HG03378 (cell line): ENCODE measurements at regions not wholly inside any gene's neighbourhood (a gene's known extent, or its start where the extent isn't known, plus 50 kb on each side); places are given as distances from the start of the nearest gene placed in this dataset.

Experiments
- ATAC-seq: cut with Tn5 transposase; IDR thresholded peaks from one replicate; pipeline ENCODE4 v1.9.1; 2021; ENCODE audit warnings: mild to moderate bottlenecking, moderate library complexity; ENCODE audit not compliant: unreplicated experiment

DNA sequence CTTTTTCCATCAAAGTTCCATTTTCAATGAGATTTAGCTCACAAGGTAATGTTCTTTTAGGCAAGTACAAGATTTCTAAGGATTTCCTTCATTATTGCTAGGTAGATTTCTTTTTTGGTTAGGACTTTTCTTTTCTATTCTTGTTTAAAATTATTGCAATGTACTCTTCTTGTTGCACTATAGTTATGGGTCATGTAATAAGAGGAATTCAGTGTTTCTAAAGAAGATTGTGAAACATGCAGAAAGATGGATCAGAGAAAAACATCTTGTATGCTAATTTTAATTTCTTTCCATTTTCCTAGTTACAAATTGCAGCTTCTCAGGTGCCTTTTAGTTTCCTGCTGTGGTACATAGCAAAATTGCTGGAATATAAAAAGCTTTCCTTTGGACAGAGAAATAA, 56.1 kb downstream of the BTG1 start:
- ATAC-seq = no peak

DNA sequence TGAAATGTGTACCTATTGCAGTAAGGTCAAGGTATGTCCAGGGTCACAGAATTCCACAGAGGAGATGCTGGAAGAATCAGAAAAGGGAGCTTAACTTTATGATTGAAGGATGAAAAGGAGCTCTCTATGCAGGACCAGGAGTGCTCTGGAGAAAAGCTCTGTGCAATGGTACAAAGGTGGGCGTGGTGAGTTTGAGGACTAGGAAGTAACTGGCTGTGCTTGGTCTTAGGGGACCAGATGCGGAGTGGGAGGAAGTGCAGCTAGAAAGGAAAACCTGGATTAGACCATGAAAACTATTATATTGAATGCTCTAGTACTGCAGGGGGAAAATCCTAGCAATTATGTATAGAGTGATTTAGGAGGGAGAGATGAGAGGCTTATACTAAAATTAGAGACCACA, 56.8 kb downstream of the BTG1 start:
- no peak for ATAC-seq

DNA sequence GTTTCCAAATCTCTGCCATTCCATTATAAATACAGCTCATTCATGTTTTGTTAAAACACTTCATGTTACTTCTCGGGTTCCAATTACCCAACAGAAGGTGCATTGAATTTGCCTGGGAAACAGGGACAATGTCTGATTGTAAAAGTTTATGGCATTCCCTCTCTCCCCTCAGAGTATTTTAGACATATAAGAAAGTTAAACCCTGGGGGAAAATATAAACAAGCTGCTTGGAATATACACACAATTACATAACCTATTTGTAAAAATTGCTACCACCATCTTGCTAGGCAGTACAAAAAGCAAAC, 60.0 kb downstream of the BTG1 start:
- ATAC-seq = no peak

DNA sequence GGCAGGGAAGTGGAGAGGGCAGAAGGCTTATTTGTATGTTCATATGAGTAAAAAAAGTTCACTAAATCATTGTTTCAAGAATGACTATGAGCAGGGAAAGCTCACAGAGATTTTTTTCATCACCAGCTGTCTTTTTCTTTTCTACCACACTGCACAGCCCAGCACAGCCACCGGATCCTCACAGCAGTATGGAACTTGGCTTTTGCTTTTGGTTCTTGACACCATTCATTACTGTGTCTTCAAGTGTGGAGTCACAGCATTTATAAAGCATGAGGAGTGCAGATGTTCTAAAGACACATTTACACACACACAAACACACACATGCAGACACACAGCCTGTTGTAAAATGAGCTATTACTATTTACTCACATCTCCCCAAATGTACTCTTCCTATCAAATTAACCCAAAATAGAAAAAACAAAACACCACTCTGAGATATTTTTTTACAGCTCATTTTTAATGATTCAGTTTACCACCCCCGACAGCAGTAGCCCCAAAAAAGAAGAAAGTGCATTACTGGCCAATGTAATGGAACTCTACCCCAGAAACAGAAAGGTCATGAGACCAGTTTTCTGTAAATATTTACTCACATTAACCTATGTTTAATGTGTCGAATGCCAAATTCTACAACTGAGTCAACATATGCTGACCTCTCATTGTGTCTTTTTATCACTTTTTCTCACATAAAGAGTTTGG, 60.5 kb downstream of the BTG1 start:
- ATAC-seq = no peak

DNA sequence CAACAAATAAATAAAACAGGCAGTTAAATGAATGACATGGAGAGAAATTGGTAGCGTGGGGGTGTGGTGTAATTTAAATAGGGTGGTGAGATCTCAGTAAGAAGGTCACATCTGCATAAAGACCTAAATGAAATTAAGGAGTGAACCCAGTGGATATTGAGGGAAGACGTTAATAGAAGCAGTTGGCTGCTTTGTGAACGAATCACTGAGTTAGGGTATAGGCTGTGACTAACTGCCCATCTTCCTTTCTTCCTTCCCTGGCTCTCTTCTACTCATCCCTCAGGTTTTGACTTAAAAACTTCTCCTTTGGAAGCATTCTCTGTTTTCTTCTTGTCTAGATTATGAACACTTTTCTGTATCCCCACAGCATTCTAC, 64.7 kb downstream of the BTG1 start:
- no peak for ATAC-seq

DNA sequence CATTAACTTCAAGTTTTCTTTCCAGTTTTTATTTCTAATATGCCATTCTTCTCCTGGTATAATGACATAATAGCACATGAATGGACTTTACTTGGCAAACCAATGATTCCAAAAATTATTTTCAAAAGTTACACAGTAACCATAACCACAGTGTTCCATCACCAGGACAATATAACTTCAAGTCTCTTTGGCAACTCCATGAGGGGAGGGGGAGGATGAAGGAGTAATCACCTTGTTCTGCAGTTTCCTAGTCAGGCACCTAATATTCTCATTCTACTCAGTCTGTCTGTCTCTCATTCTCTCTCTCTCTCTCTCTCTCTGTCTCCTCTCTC, 66.6 kb downstream of the BTG1 start:
- no peak for ATAC-seq

DNA sequence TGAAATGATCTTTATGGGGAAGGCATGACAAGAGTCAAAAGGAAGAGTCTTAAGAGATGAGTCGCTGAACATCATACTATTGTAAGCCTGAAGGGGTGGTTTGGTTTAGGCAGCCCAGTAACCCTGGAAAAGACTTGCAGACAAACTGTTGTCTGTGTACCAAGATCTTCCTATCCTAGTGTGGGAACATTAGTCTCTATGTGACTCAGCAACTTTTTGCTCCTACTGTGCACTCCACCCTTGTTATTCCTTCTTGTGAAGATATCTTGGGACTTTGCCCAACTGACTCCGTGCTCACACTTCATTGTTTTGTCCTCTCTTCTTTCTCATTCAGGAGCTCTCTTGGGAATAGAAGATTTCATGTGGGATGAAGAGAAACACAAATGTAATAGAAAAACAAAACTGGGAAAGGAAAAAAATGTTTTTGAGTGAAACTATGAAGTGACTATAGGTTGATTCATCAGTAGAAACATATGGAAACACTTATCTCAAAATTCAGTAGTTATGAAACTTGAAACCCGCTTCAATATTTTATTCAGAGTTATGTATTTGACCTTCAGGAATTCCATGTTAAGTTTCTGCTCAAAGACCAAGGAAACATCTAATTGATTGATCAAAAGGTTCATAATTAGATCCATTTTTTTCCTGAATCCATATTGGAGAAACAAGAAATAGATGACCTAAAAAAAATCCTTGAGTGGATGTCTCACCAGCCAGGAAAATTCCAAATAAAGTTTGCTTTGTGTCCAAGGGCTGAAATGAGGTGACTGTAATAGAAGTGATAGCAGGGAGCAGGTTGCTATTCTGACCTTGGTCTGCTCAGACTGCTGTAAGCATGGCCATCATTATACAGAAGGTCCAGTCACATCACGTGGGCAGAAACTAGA, 67.2 kb downstream of the BTG1 start:
- no peak for ATAC-seq

- ATAC-seq = no peak
Measured at GRCh38 chr12:92077530-92077929, 68.1 kb downstream of the BTG1 start.

DNA sequence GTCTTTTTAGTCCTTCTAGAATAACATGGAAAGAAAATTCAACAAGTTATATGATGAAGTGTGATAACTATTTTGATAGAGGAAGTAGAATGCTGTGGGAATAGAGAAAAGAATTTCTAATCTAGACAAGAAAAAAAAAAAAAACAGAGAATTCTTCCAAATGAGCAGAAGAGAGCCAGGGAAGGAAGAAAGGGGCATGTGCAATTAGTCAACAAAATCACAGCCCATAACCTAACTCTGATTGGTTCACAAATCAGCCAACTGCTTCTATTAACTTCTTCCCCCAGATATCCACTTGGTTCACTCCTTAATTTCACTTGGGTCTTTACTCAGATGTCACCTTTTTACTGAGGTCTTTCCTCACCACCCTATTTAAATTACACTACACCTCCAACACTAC, 69.5 kb downstream of the BTG1 start:
- ATAC-seq = no peak

DNA sequence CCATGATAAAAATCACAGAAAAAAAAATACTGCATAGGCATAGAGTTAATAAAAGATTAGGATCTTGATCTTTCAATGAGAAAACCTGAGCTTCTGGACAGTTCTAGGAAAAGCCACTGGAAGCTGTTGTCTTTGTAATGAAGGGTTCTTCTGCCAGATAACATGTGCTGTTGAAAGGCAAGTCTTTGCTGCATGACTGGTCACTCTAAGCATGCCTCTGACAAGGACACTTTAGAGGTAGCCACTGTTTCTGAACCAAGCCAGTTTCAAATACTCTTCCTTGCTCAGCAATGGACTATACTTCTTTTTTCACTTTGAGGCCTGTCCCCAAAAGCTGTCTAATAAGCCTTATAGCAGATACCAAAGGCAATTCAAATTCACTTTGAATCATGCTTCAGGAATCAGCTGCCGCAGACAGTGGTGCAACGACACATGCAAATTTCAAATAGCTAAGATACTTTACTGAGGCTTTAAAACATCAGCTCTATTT, 70.2 kb downstream of the BTG1 start:
- ATAC-seq = no peak

DNA sequence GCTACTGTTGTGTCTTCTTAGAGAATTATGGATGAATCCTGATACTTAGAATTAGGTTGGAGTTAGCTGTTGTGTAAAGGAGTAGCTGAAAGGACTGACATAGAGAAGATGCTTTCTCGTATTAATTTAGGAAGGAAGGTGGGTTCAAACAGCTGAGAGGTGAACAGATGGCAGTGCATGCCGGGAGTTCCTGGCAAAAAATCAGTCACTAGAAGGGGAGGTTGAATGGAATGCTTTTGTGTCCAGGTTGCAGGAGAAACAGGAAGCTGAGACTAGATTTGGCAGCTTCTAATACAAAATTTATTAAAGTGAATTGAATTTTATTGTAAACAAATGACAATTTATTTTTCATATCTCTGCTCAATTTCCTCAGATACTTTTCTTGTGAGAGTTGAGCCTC, 70.8 kb downstream of the BTG1 start:
- no peak for ATAC-seq

GRCh38 chr12:92073094-92073493, 72.6 kb downstream of the BTG1 start:
- ATAC-seq = no peak

DNA sequence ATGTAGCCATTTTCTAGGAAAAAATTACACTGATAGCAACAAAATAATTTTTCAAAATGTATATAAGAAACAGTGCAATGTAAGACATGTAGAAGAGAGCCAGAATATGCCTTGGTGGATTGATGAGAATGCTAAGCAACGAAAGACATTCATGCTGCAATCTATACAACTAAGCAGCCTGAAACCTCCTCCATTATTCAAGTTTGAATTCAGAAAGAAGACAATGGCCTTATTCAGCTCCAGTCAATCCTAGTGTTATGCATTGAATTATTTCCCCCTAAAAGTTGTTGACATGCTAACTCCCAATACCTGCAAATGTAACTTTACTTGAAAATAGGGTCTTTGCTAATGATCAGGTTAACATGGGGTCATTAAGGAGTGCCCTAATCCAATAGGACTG, 73.5 kb downstream of the BTG1 start:
- no peak for ATAC-seq

DNA sequence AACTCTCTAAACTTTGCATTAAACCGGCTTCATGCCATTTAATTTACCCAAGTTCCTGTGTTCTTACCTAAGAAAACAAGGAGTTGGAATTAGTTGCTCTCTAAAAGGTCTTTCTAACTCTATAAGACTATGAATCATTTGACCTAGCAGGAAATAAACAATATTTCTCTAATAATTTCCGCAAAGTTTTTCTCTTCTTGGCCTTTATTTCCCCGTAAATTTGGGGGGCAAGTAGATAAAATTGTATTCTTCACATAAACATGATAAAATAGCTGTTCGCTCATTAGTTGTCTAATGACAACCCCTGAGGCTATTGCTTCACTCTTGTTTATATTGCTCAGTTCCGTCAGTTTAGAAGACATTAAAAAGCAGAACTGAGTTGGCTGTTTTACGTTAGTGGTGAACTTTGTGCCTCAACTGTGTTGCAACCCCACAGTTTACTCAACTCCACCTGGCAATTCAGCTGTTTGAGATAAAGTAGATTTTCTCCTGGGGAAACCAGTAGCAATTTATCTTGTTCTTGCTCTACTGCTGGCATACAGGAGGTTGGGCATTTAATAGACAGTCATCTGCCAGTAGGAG, 74.7 kb downstream of the BTG1 start:
- no peak for ATAC-seq

GRCh38 chr12:92070054-92070863, 75.4 kb downstream of the BTG1 start:
- peak; percentile 60 for ATAC-seq

GRCh38 chr12:92068459-92068858, 77.2 kb downstream of the BTG1 start:
- no peak for ATAC-seq

DNA sequence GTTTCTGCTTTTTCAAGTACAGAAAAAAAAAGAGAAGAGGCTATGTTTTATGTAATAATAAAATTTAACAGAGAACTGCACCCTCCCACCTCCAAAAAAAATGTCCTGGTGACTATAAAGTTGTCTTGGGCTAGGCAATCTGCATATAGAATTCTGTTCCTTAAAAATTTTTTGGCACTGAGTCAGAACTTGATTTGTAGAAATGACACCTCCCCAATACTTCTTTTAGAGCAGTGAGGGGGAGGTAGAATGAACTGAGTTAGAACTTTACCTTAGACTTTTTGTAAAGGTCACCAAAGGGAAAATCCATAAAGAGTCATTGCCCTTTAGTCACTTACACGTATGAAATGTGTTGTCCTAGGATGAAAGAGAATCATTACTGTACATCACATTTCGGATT, 80.0 kb downstream of the BTG1 start:
- ATAC-seq = peak; percentile 38

- ATAC-seq = peak; percentile 68
Measured at GRCh38 chr12:92065018-92065499, 80.6 kb downstream of the BTG1 start.

GRCh38 chr12:92064422-92064821, 81.2 kb downstream of the BTG1 start:
- no peak for ATAC-seq

GRCh38 chr12:92063641-92064040, 82.0 kb downstream of the BTG1 start:
- no peak for ATAC-seq
